SU-DHL-6 (cell line): ENCODE measurements at regions not wholly inside any gene's neighbourhood (a gene's known extent, or its start where the extent isn't known, plus 50 kb on each side); places are given as distances from the start of the nearest gene placed in this dataset.

Experiments used
- EZH2phosphoT487 ChIP-seq: fragments of 200-600 bp; sonication (generic), shearing (Covaris generic); conservative IDR thresholded peaks from 2 replicates; pipeline ENCODE4 v1.6.1; 2018; ENCODE audit warnings: mild to moderate bottlenecking, antibody characterized with exemption, low read length, moderate library complexity, mixed read lengths
- TF ChIP-seq, protein P1 (sequence below): fragments of 200-600 bp; sonication (generic); IDR thresholded peaks from one replicate; pipeline ENCODE4 v1.5.1; 2017; ENCODE audit warnings: antibody characterized with exemption, mild to moderate bottlenecking, low read length, moderate library complexity; ENCODE audit not compliant: insufficient read depth, poor library complexity, severe bottlenecking

DNA sequence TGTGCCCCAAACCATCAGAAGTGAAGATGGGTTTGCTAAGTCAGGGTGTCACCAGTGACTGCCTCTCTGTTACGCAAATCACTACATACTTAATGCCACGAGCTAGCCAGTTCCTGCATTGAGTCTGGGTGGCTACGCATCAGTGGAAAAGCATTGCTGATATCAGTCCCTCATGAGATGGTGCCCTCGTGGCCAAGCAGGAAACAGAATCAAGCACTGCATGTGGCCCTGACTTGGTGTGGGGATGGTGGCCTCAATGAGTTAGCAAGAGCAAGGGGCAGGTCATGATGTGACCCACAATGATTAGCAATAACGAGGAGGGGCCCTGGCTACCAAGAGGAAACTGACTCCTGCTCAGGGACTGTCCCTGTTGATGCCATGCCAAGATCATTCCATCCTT is 51.6 kb upstream of the FNDC1 start:
- TF ChIP-seq, protein P1, sequence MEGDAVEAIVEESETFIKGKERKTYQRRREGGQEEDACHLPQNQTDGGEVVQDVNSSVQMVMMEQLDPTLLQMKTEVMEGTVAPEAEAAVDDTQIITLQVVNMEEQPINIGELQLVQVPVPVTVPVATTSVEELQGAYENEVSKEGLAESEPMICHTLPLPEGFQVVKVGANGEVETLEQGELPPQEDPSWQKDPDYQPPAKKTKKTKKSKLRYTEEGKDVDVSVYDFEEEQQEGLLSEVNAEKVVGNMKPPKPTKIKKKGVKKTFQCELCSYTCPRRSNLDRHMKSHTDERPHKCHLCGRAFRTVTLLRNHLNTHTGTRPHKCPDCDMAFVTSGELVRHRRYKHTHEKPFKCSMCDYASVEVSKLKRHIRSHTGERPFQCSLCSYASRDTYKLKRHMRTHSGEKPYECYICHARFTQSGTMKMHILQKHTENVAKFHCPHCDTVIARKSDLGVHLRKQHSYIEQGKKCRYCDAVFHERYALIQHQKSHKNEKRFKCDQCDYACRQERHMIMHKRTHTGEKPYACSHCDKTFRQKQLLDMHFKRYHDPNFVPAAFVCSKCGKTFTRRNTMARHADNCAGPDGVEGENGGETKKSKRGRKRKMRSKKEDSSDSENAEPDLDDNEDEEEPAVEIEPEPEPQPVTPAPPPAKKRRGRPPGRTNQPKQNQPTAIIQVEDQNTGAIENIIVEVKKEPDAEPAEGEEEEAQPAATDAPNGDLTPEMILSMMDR: no peak
- no peak for TF ChIP-seq EZH2phosphoT487
